Neural cell (in vitro differentiated cells): ENCODE measurements at regions not wholly inside any gene's neighbourhood (a gene's known extent, or its start where the extent isn't known, plus 50 kb on each side); places are given as distances from the start of the nearest gene placed in this dataset.

ENCODE experiments used
- H2AFZ ChIP-seq: fragments of 200-600, 300-800 bp; sonication (generic), shearing (Covaris generic); 2 replicates; pipeline ENCODE4 v1.6.0; 2014; ENCODE audit warnings: low read depth, mild to moderate bottlenecking, antibody characterized with exemption, low read length, moderate library complexity
- H3F3A ChIP-seq: fragments of 200-600 bp; shearing (Covaris generic); 2 replicates; pipeline ENCODE4 v1.6.1; 2016; ENCODE audit warnings: mild to moderate bottlenecking, moderate library complexity, mixed read lengths, antibody characterized with exemption, low read length; ENCODE audit not compliant: insufficient read depth, poor library complexity, severe bottlenecking
- H3K27ac ChIP-seq: fragments of 200-600, 300-800 bp; sonication (generic), shearing (Covaris generic); 2 replicates; pipeline ENCODE4 v1.5.1; 2014; ENCODE audit warnings: mild to moderate bottlenecking, low read length, moderate library complexity
- H3K27me3 ChIP-seq: fragments of 300-800, 200-600 bp; sonication (generic), shearing (Covaris generic); 2 replicates; pipeline ENCODE4 v1.6.0; 2014; ENCODE audit warnings: mild to moderate bottlenecking, low read depth, low read length, moderate library complexity; ENCODE audit not compliant: insufficient read depth
- H3K36me3 ChIP-seq: fragments of 300-800, 200-600 bp; sonication (generic), shearing (Covaris generic); 2 replicates; pipeline ENCODE4 v1.5.1; 2014; ENCODE audit warnings: mild to moderate bottlenecking, antibody characterized with exemption, low read length, moderate library complexity; ENCODE audit not compliant: insufficient read depth
- H3K4me2 ChIP-seq: fragments of 300-800, 200-600 bp; sonication (generic), shearing (Covaris generic); 2 replicates; pipeline ENCODE4 v1.6.0; 2014; ENCODE audit warnings: mild to moderate bottlenecking, low read length
- H3K4me3 ChIP-seq: fragments of 300-800, 200-600 bp; sonication (generic), shearing (Covaris generic); 2 replicates; pipeline ENCODE4 v1.5.1; 2014; ENCODE audit warnings: mild to moderate bottlenecking, low read length, moderate library complexity
- H3K79me2 ChIP-seq: fragments of 200-600 bp; shearing (Covaris generic); replicated peaks from 2 replicates; pipeline ENCODE4 v1.6.0; 2014; ENCODE audit warnings: mild to moderate bottlenecking, low read length, moderate library complexity; ENCODE audit not compliant: insufficient read depth
- H3K9ac ChIP-seq: fragments of 300-800, 200-600 bp; sonication (generic), shearing (Covaris generic); 2 replicates; pipeline ENCODE4 v1.6.1; 2016; ENCODE audit warnings: mild to moderate bottlenecking, low read length, mixed read lengths
- H3K9me2 ChIP-seq: fragments of 200-600 bp; shearing (Covaris generic); 2 replicates; pipeline ENCODE4 v1.6.1; 2016; ENCODE audit warnings: mild to moderate bottlenecking, low read length, mixed read lengths; ENCODE audit not compliant: insufficient read depth
- H3K9me3 ChIP-seq: fragments of 200-600, 300-800 bp; sonication (generic), shearing (Covaris generic); 2 replicates; pipeline ENCODE4 v1.6.1; 2016; ENCODE audit warnings: mild to moderate bottlenecking, mixed run types, low read length, moderate library complexity, mixed read lengths
- H4K20me1 ChIP-seq: fragments of 200-600 bp; shearing (Covaris generic); 2 replicates; pipeline ENCODE4 v1.6.1; 2016; ENCODE audit warnings: mild to moderate bottlenecking, mixed run types; ENCODE audit not compliant: insufficient read depth
- EP300 ChIP-seq: fragments of 450-650 bp; conservative IDR thresholded peaks from 2 replicates; pipeline ENCODE4 v1.6.1; 2014; ENCODE audit warnings: antibody characterized with exemption, mild to moderate bottlenecking, moderate library complexity; ENCODE audit not compliant: poor library complexity, severe bottlenecking
- EZH2 ChIP-seq: fragments of 200-600, 300-800 bp; shearing (Covaris generic), sonication (generic); IDR thresholded peaks from 2 replicates; pipeline ENCODE4 v1.6.1; 2014; ENCODE audit warnings: antibody characterized with exemption, low read length, borderline replicate concordance, mild to moderate bottlenecking; ENCODE audit not compliant: insufficient read depth, poor library complexity, severe bottlenecking
- MXI1 ChIP-seq: fragments of 450-650 bp; conservative IDR thresholded peaks from 2 replicates; pipeline ENCODE4 v1.6.1; 2014; ENCODE audit warnings: antibody characterized with exemption, mild to moderate bottlenecking; ENCODE audit not compliant: poor library complexity, severe bottlenecking
- POLR2AphosphoS5 ChIP-seq: IDR thresholded peaks from 2 replicates; pipeline ENCODE4 v1.6.1; 2012
- RAD21 ChIP-seq: fragments of 450-650 bp; conservative IDR thresholded peaks from 2 replicates; pipeline ENCODE4 v1.6.1; 2014; ENCODE audit warnings: antibody characterized with exemption, mild to moderate bottlenecking, moderate library complexity
- REST ChIP-seq: IDR thresholded peaks from 2 replicates; pipeline ENCODE4 v1.6.1; 2012; ENCODE audit warnings: borderline replicate concordance
- SMC3 ChIP-seq: fragments of 450-650 bp; conservative IDR thresholded peaks from 2 replicates; pipeline ENCODE4 v1.6.1; 2014; ENCODE audit warnings: antibody characterized with exemption, mild to moderate bottlenecking, moderate library complexity; ENCODE audit not compliant: poor library complexity
- TAF1 ChIP-seq: IDR thresholded peaks from 2 replicates; pipeline ENCODE4 v1.6.1; 2012; ENCODE audit warnings: low read depth
- TF ChIP-seq, protein P1 (sequence below): fragments of 450-650 bp; IDR thresholded peaks from 2 replicates; pipeline ENCODE4 v1.5.1; 2014; ENCODE audit warnings: antibody characterized with exemption, mild to moderate bottlenecking, moderate library complexity; ENCODE audit not compliant: poor library complexity, severe bottlenecking

- Histone ChIP-seq H3K9me3 (no peaks in the 10 kb centered on the region), H3F3A (no peaks in the 10 kb centered on the region), H2AFZ (no peak overlapping the region), H3K79me2 (no peaks in the 10 kb centered on the region), H3K27me3 (no peaks in the 10 kb centered on the region), H3K4me2 (no peak overlapping the region), H3K4me3 (no peak overlapping the region), H3K36me3 (no peaks in the 10 kb centered on the region), H3K9ac (no peak overlapping the region), H4K20me1 (no peaks in the 10 kb centered on the region), H3K9me2 (no peaks in the 10 kb centered on the region), H3K27ac (no peak overlapping the region)
- no peak for TF ChIP-seq REST
- TF ChIP-seq EZH2: no peak
- TF ChIP-seq POLR2AphosphoS5: no peak
- TF ChIP-seq SMC3: no peak
- TF ChIP-seq, protein P1, sequence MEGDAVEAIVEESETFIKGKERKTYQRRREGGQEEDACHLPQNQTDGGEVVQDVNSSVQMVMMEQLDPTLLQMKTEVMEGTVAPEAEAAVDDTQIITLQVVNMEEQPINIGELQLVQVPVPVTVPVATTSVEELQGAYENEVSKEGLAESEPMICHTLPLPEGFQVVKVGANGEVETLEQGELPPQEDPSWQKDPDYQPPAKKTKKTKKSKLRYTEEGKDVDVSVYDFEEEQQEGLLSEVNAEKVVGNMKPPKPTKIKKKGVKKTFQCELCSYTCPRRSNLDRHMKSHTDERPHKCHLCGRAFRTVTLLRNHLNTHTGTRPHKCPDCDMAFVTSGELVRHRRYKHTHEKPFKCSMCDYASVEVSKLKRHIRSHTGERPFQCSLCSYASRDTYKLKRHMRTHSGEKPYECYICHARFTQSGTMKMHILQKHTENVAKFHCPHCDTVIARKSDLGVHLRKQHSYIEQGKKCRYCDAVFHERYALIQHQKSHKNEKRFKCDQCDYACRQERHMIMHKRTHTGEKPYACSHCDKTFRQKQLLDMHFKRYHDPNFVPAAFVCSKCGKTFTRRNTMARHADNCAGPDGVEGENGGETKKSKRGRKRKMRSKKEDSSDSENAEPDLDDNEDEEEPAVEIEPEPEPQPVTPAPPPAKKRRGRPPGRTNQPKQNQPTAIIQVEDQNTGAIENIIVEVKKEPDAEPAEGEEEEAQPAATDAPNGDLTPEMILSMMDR: no peak
- TF ChIP-seq EP300: no peak
- no peak for TF ChIP-seq TAF1
- TF ChIP-seq MXI1: no peak
- no peak for TF ChIP-seq RAD21
Observed at GRCh38 chr6:112481211-112481610, 134.1 kb downstream of the RFPL4B start.

- H3K27ac ChIP-seq: no peak overlapping the region
- H3K27me3 ChIP-seq: no peaks in the 10 kb centered on the region
- no peaks in the 10 kb centered on the region for H4K20me1 ChIP-seq
- H3K4me3 ChIP-seq: no peak overlapping the region
- H3K9me2 ChIP-seq: no peaks in the 10 kb centered on the region
- no peak for TF ChIP-seq SMC3
- TF ChIP-seq EZH2: no peak
- no peak for TF ChIP-seq RAD21
- no peak for TF ChIP-seq EP300
- TF ChIP-seq MXI1: no peak
- no peak for TF ChIP-seq TAF1
- no peak for TF ChIP-seq REST
- no peak for TF ChIP-seq POLR2AphosphoS5
- TF ChIP-seq, protein P1: no peak
- no peaks in the 10 kb centered on the region for H3K9me3 ChIP-seq
- no peaks in the 10 kb centered on the region for H3K79me2 ChIP-seq
- no peak overlapping the region for H3K9ac ChIP-seq
- H2AFZ ChIP-seq: no peak overlapping the region
- no peak overlapping the region for H3K4me2 ChIP-seq
- H3F3A ChIP-seq: no peaks in the 10 kb centered on the region
- H3K36me3 ChIP-seq: no peaks in the 10 kb centered on the region
Observed at GRCh38 chr6:112482373-112482772, 135.2 kb downstream of the RFPL4B start.
